OCI-M1 (cell line): ENCODE measurements at regions not wholly inside any gene's neighbourhood (a gene's known extent, or its start where the extent isn't known, plus 50 kb on each side); places are given as distances from the start of the nearest gene placed in this dataset.
"Not testable (repeated sequence)": the region's sequence is repeated elsewhere in the genome, so short reads cannot be mapped to it uniquely, and the experiment has no call there.

Source experiments
- DNase-seq: peaks from one replicate; lab custom pipeline; 2025; lab: John Stamatoyannopoulos, UW

GRCh38 chr12:67455236-67455635, 186.1 kb downstream of the CAND1 start:
- no peak for DNase-seq

- no peak for DNase-seq
Observed at GRCh38 chr12:67456431-67456901, 187.3 kb downstream of the CAND1 start.

GRCh38 chr12:67457136-67457535, 188.0 kb downstream of the CAND1 start:
- no peak for DNase-seq

GRCh38 chr12:67457778-67458665, 188.9 kb downstream of the CAND1 start:
- DNase-seq, result peak; percentile 58

- no peak for DNase-seq
Observed at GRCh38 chr12:67459173-67459572, 189.4 kb upstream of the DYRK2 start.

- no peak for DNase-seq
Observed at GRCh38 chr12:67459578-67459977, 189.0 kb upstream of the DYRK2 start.

GRCh38 chr12:67460388-67460787, 188.2 kb upstream of the DYRK2 start:
- no peak for DNase-seq

GRCh38 chr12:67468549-67469245, 179.8 kb upstream of the DYRK2 start:
- DNase-seq, result no peak

GRCh38 chr12:67469666-67470065, 178.9 kb upstream of the DYRK2 start:
- no peak for DNase-seq

GRCh38 chr12:67471810-67472209, 176.7 kb upstream of the DYRK2 start:
- no peak for DNase-seq

- DNase-seq, result no peak
Observed at GRCh38 chr12:67472539-67472938, 176.0 kb upstream of the DYRK2 start.

GRCh38 chr12:67474934-67475620, 173.5 kb upstream of the DYRK2 start:
- no peak for DNase-seq

- DNase-seq, result no peak
Observed at GRCh38 chr12:67475725-67476124, 172.8 kb upstream of the DYRK2 start.

- DNase-seq, result no peak
Observed at GRCh38 chr12:67477681-67478265, 170.8 kb upstream of the DYRK2 start.

- DNase-seq, result peak; percentile 31
Observed at GRCh38 chr12:67482751-67483661, 165.5 kb upstream of the DYRK2 start.

- DNase-seq, result no peak
Observed at GRCh38 chr12:67483871-67484554, 164.5 kb upstream of the DYRK2 start.

- DNase-seq, result no peak
Observed at GRCh38 chr12:67484791-67485480, 163.6 kb upstream of the DYRK2 start.

GRCh38 chr12:67486671-67487070, 161.9 kb upstream of the DYRK2 start:
- no peak for DNase-seq

GRCh38 chr12:67488349-67488748, 160.2 kb upstream of the DYRK2 start:
- DNase-seq, result not testable (repeated sequence)

- DNase-seq, result no peak
Observed at GRCh38 chr12:67489007-67489406, 159.5 kb upstream of the DYRK2 start.
